GM19438 (cell line): ENCODE measurements at regions not wholly inside any gene's neighbourhood (a gene's known extent, or its start where the extent isn't known, plus 50 kb on each side); places are given as distances from the start of the nearest gene placed in this dataset.

ENCODE experiments used
- ATAC-seq: cut with Tn5 transposase; IDR thresholded peaks from one replicate; pipeline ENCODE4 v1.9.1; 2021; ENCODE audit warnings: low read depth; ENCODE audit not compliant: unreplicated experiment

DNA sequence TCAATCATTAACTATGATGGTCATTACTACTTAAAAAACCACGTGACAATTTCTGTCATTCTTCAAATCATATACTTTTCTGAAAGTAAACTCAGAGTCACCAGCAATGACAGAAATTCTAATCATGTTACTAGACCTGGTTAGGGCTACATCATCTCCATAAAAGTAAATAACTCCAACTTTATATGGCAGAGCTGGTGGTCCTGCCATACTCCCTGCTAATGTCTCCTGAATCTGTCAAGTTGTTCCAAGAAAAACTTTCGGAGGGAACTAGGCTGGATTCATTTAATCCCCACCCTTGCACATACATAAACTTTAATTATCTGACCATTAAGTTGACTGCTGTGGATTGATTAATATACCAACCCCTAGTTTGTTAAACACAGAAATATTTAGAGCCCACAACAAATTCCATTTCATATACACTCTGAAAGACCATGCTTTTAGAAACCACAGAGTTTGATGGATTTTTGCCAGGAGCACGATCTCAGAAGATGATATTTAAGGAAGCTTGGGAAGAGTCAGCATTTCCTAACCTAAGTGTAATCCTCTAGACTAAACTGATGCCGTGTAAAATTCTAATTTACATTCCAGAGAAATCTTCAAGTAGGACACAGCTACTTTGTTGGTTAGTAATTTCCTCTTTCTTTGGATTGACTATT lies 577.0 kb downstream of the FAT4 start:
- ATAC-seq: no peak

GRCh38 chr4:125904802-125905201 lies 590.0 kb downstream of the FAT4 start:
- ATAC-seq: no peak

GRCh38 chr4:125911058-125911457 lies 596.3 kb downstream of the FAT4 start:
- no peak for ATAC-seq

- ATAC-seq: no peak
Measured at GRCh38 chr4:125911481-125911880, 596.7 kb downstream of the FAT4 start.

DNA sequence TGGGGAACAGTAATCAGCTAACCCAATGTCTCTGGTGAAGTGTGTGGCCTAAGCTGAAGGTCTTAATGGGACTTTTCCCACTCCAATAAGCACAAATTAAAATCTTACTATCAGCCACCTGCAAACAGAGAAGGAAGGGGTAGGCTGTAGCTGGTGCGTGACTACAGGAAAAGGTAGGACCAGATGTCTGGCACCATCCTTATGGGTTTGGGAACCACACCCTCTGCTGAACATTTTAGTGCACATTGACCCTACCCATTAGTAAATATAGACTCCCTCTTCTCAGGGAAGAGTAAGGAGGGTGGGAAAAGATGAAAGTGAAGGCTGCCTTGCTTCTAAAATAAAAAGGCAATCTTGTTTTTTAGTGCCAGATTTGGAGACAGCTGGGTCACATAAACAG lies 602.8 kb downstream of the FAT4 start:
- ATAC-seq: no peak

- ATAC-seq: no peak
Measured at GRCh38 chr4:125928652-125929051, 613.9 kb downstream of the FAT4 start.

GRCh38 chr4:125938541-125938940 lies 623.8 kb downstream of the FAT4 start:
- no peak for ATAC-seq

DNA sequence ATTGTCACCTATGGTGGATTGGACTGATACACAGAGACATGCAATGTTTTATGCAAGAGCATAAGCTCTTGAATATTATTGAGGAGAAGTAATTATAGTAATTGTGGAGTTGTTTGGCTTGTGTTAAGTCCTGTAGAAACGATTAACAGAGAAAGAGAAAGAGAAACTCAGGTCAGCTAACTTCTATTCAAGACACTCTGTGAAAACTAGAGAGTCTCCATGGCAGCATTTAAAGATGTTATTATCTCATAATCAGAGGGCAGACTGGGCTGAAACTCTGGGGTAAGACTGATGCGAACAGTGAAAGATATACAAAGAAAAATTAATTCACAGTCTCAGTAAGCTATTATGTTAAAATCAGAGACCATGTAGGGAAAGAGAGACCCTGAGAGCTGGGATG lies 625.7 kb downstream of the FAT4 start:
- no peak for ATAC-seq

DNA sequence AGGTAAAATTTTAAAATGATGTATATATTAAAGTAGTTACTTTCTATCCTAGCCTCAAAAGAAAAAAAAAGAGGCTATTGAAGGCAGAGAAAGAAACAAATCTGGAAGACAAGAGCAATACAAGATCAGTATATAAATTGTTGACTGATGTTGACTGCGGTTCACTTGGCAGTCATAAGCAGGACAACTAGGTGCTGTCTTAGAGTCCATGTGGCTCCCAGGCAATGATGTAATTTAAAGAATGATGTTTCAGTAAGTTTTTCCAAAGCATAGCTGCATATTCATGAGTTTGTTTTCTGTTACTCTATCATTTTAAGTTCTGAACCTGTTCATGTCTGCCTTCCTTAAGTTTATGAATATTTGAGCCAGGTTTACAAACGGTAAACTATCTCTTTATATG lies 630.2 kb downstream of the FAT4 start:
- ATAC-seq: no peak

DNA sequence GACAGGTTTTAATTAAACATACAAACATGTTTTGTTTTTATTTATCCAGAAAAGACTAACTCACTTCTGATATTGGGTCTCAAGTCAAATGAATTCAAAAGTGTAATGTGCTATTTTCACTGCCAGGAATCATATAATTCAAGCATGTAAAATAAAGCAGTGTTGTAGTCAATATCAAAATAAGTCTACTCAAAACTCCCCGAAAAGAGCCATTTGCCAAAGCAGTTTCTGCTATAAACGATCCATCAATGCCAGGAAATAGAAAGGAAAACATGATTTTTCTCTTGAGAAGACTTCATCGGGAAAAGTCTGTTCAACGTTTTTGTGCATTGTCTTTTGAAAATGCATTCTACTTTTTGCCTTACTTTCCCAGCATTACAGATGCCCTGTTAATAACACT lies 633.3 kb downstream of the FAT4 start:
- ATAC-seq: no peak

DNA sequence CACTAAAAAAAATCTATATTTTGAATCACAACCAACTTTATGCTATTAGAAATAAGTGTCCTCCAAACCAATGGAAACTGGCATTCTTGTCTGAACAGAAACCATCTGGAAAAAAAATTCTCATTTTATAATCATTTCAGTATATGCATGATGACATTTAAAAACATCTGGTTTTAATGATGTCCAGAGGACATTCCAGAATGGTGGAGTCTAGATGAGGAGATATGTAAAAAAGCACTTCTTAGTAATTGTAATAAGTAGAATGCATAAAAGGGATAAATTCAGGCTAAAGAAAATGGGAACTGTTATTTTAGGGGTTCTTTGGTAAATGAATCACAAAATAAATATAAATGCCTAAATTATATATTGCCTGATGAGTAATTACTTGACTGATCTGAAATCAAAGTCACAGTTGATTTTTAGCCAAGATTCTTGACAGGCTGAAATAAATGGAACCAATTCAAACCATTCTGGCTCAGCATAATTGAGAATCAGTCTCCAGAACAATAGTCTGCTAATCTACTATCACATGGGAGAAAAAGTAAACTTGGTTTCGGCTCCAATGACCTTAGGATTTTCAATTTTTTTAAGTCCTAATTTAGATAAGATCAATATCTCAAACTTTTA lies 636.6 kb downstream of the FAT4 start:
- ATAC-seq: no peak

- ATAC-seq: no peak
Measured at GRCh38 chr4:125952631-125953030, 637.9 kb downstream of the FAT4 start.

DNA sequence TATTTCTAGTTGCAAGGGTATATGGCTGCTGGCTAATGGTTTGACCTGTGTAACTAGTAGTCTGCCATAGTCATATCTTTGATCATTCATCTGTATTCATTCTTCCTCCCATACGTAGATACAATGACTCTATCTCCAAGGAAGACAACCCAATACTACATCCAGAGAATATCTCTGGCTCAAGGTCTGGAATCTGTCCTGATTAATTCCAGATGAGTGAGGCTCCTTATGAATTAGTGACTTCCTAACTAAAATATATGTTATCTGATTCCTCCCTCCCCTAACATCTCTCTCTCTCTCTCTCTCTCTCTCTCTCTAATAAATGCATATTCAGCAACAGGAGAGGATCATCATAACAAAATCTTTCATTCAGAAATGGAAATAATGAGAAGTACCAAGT lies 641.5 kb downstream of the FAT4 start:
- no peak for ATAC-seq

- no peak for ATAC-seq
Measured at GRCh38 chr4:125958519-125958918, 643.8 kb downstream of the FAT4 start.

GRCh38 chr4:125961626-125962025 lies 646.9 kb downstream of the FAT4 start:
- no peak for ATAC-seq

- no peak for ATAC-seq
Measured at GRCh38 chr4:125975861-125976397, 661.2 kb downstream of the FAT4 start.

DNA sequence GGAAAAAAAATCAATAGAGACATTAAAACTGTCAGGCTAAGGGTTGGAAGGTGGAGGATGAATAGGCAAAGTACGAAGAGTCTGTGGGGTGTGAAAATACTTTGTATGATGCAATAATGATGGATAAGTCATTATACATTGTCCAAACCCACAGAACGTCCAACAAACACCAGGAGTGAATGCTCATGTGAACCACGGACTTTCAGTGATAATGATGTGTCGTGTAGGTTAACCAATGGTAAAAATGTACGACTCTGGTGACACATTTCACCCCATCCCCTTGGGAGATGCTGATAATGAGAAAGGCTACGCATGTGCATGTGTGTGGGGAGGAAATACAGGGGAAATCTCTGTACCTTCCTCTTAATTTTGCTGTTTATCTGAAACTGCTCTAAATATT lies 665.2 kb downstream of the FAT4 start:
- no peak for ATAC-seq

- ATAC-seq: no peak
Measured at GRCh38 chr4:125983168-125983567, 668.4 kb downstream of the FAT4 start.

DNA sequence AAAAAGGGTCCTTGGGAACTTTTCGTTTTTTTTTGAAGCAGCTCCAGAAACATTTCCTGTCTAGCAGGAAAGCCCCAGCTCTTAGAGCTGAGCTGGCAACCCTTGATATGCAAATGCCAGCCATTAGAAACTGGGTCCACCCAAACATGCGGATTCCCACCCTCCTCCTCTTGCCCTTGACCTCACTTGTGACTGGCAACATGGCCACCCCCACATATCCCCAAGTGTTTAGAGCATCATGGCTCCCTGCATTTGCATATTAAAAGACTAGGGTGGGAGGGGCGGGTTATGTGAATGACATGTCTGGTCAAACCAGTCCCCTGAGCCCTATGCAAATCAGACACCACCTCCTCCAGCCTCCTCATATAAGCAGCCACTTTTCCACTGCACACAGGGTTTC lies 671.1 kb downstream of the FAT4 start:
- ATAC-seq: no peak

DNA sequence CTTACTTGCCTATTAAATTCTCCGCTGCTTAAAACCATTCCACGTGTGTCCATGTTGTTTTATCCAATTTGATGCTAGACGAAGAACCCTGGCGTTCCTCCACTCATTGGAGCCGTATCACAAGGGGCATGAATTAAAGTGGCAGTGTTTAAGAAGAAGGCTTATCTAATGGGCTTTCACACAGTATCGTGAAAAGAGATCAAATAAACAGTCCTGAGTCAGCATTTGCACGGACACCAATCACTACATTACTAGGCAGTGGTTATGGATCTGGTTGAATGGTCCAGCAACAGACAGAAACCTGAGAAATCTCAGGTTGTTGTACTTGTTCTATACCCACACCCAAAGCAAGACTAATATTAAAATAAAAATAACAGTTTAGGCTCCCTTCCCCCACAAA lies 671.6 kb downstream of the FAT4 start:
- no peak for ATAC-seq

DNA sequence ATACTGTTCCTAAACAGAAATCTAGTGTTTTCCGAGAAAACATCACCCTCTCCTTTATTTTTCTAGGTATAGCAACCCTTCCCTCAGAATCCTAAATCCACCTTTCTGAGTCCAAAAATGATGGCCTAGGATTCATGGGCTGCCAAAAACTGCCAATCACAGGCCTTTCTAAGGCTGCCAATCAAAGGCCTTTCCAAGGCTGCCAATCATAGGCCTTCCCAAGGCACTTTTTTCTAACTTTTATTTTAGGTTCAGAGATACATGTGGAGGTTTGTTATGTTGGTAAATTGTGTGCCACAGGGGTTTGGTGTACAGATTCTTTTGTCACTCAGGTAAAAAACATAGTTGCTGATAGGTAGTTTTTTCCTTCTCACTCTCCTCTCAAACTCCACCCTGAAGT lies 673.7 kb downstream of the FAT4 start:
- no peak for ATAC-seq

- ATAC-seq: no peak
Measured at GRCh38 chr4:125991398-125991797, 676.6 kb downstream of the FAT4 start.
